ENCODE measurements at regions not wholly inside any gene's neighbourhood (a gene's known extent, or its start where the extent isn't known, plus 50 kb on each side); places are given as distances from the start of the nearest gene placed in this dataset.

GRCh38 chr2:129882476-129882875 is 97.0 kb upstream of the RAB6C start:
- Histone ChIP-seq H3K4me3 (no peak overlapping the region), H3K27me3 (no peaks in the 10 kb centered on the region), H3K27ac (no peak overlapping the region), H3K9me3 (no peaks in the 10 kb centered on the region), H3K4me1 (no peaks in the 10 kb centered on the region), H3K36me3 (no peaks in the 10 kb centered on the region)
- TF ChIP-seq POLR2A (IDR thresholded peaks at IDR 0.05): no peak
- TF ChIP-seq, protein P1, sequence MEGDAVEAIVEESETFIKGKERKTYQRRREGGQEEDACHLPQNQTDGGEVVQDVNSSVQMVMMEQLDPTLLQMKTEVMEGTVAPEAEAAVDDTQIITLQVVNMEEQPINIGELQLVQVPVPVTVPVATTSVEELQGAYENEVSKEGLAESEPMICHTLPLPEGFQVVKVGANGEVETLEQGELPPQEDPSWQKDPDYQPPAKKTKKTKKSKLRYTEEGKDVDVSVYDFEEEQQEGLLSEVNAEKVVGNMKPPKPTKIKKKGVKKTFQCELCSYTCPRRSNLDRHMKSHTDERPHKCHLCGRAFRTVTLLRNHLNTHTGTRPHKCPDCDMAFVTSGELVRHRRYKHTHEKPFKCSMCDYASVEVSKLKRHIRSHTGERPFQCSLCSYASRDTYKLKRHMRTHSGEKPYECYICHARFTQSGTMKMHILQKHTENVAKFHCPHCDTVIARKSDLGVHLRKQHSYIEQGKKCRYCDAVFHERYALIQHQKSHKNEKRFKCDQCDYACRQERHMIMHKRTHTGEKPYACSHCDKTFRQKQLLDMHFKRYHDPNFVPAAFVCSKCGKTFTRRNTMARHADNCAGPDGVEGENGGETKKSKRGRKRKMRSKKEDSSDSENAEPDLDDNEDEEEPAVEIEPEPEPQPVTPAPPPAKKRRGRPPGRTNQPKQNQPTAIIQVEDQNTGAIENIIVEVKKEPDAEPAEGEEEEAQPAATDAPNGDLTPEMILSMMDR (IDR thresholded peaks at IDR 0.05): no peak
- DNase-seq (no peak), ATAC-seq (no peak)
- 71% methylated on average over 1 of the region's 6 CpGs for WGBS (ENCODE audit: insufficient coverage, low coverage, low lambda C conversion rate, missing lambda C conversion rate)
- intact Hi-C loops (cut with DNase I): no loop called here

DNA sequence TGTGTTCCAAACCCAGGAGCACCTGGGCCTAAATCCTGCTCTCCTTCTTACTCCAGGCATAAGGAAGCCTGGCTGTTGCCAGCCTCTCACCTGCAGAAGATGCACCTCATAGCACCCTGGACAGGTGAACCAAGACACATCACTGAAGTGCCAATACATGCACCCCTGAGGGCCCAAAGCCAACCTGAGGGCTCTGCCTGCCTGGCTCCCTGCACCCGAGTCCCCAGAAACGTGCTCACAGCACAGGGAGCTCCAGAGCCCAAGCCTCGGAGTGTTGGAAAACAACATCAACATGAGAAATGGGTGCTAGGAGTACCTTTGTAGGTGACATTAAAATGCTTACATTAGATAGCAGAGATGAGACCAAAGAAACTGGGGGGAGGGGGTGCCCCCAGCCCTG is 96.3 kb upstream of the RAB6C start:
- no peaks in the 10 kb centered on the region for H3K4me1 ChIP-seq
- no peaks in the 10 kb centered on the region for H3K36me3 ChIP-seq
- intact Hi-C loops (cut with DNase I): no loop called here
- no peaks in the 10 kb centered on the region for H3K9me3 ChIP-seq
- ATAC-seq (no peak), DNase-seq (no peak)
- TF ChIP-seq POLR2A (IDR thresholded peaks at IDR 0.05): no peak
- TF ChIP-seq, protein P1 (IDR thresholded peaks at IDR 0.05): no peak
- H3K27me3 ChIP-seq: no peaks in the 10 kb centered on the region
- H3K4me3 ChIP-seq: no peak overlapping the region
- H3K27ac ChIP-seq: no peak overlapping the region
- no CpG with 5 or more reads among the region's 3 CpGs for WGBS (ENCODE audit: insufficient coverage, low coverage, low lambda C conversion rate, missing lambda C conversion rate)

GRCh38 chr2:129884221-129884786 is 95.2 kb upstream of the RAB6C start:
- intact Hi-C loops (cut with DNase I): no loop called here
- no CpG with 5 or more reads among the region's 4 CpGs for WGBS (ENCODE audit: insufficient coverage, low coverage, low lambda C conversion rate, missing lambda C conversion rate)
- DNase-seq: no peak

DNA sequence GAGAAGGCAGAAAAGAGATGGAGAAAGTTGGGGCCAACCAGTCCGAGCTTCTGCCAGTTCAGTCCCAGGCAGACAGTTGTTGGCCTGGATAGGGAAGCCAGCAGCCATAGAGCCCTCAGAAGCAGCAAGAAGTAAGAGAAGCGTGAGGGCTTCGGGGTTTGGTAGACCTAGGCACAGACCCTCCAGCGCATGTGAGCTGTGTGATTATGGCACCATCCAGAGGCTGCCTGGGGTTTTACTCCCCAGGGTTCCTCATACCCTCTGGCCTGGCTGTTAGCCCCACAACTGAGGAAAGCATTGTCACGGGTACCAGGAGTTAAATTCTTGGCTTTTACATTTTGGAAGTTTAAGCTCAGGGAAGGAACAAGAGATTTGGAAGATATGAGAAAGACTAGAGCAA is 93.7 kb upstream of the RAB6C start:
- no peak for DNase-seq
- TF ChIP-seq, protein P1 (IDR thresholded peaks at IDR 0.05): no peak
- TF ChIP-seq POLR2A (IDR thresholded peaks at IDR 0.05): no peak
- ATAC-seq: peak in 1 of 4 donors; percentile 14
- H3K27ac ChIP-seq: no peak overlapping the region
- WGBS (ENCODE audit: insufficient coverage, low coverage, low lambda C conversion rate, missing lambda C conversion rate): 42% methylated on average over 4 of the region's 5 CpGs
- no peaks in the 10 kb centered on the region for H3K36me3 ChIP-seq
- H3K9me3 ChIP-seq: no peaks in the 10 kb centered on the region
- intact Hi-C loops (cut with DNase I): no loop called here
- no peak overlapping the region for H3K4me3 ChIP-seq
- H3K27me3 ChIP-seq: no peaks in the 10 kb centered on the region
- no peaks in the 10 kb centered on the region for H3K4me1 ChIP-seq

More at GRCh38 chr2:129884221-129884786, 95.2 kb upstream of the RAB6C start:
- Histone ChIP-seq H3K27me3 (no peaks in the 10 kb centered on the region), H3K9me3 (no peaks in the 10 kb centered on the region), H3K4me3 (no peak overlapping the region), H3K4me1 (no peaks in the 10 kb centered on the region), H3K27ac (no peak overlapping the region), H3K36me3 (no peaks in the 10 kb centered on the region)
- TF ChIP-seq, protein P1 (IDR thresholded peaks at IDR 0.05): no peak
- no peak for TF ChIP-seq POLR2A (IDR thresholded peaks at IDR 0.05)
- no peak for ATAC-seq

Measured in right lobe of liver (tissue), 6 donors.